Ovary (tissue), 7 donors: ENCODE measurements at regions not wholly inside any gene's neighbourhood (a gene's known extent, or its start where the extent isn't known, plus 50 kb on each side); places are given as distances from the start of the nearest gene placed in this dataset.

Source experiments
- DNase-seq, 5 donors: peaks; one replicate each; pipeline ENCODE4 v3.0.0-alpha.2; 2019 to 2020
- H3K27ac ChIP-seq, 2 donors: fragments of 200-600 bp; one replicate each; pipeline versions ENCODE4 v1.5.1 to v1.8.0; 2019 to 2022
- H3K27me3 ChIP-seq: fragments of 200-600 bp; one replicate; pipeline ENCODE4 v1.8.0; 2022
- H3K36me3 ChIP-seq: fragments of 200-600 bp; sonication (generic); one replicate; pipeline ENCODE4 v1.5.1; 2019
- H3K4me1 ChIP-seq: one replicate; pipeline ENCODE4 v1.8.1; 2013; ENCODE audit warnings: mild to moderate bottlenecking, moderate library complexity; ENCODE audit not compliant: insufficient read depth
- H3K4me3 ChIP-seq: fragments of 200-600 bp; sonication (generic); one replicate; pipeline ENCODE4 v1.5.1; 2017
- H3K9me3 ChIP-seq, 2 donors: fragments of 200-600 bp in 1 of 2; sonication (generic) in 1 of 2; one replicate each; pipeline versions ENCODE4 v1.5.1 to v1.8.1; 2013 to 2019; ENCODE audit warnings: mild to moderate bottlenecking in 1 of 2, moderate library complexity in 1 of 2
- EP300 ChIP-seq: sonication (generic); formaldehyde crosslinking; IDR thresholded peaks from one replicate; pipeline ENCODE4 v1.6.1; 2017; ENCODE audit warnings: antibody characterized with exemption
- POLR2A ChIP-seq: fragments of 450-650 bp; IDR thresholded peaks from one replicate; pipeline ENCODE4 v1.6.1; 2017; ENCODE audit warnings: antibody characterized with exemption, mild to moderate bottlenecking, moderate library complexity
- WGBS, 3 donors: extraction: QIAGEN DNeasy Blood & Tissue Kit in 1 of 3; methylation state at CpG; one replicate each; pipeline versions ENCODE4 v1.1.5 to v1.1.7; 2013 to 2017; 5-methylcytosine and 5-hydroxymethylcytosine counted together
- intact Hi-C, 4 donors: fragments of 100-400 bp; cut with DNase I; formaldehyde crosslinking; loops; one replicate each; pipeline versions ENCODE4 v1.11.0 to v1.15.1; 2022 to 2023
- TF ChIP-seq, protein P1 (sequence below), 3 donors: fragments of 450-650 bp in 2 of 3; fragments of 200-600 bp in 1 of 3; IDR thresholded peaks; one replicate each; pipeline versions ENCODE4 v1.5.1 to v1.8.0; 2016 to 2022; ENCODE audit warnings: antibody characterized with exemption in 3 of 3, mild to moderate bottlenecking in 1 of 3
- donor health status: DM: no; HTN: no; CAD: no; lungs with moderate emphysema.
- donor health status: DM: no; HTN: no; CAD: no.
- donor health status: Bipolar disorder and iron deficiency.
- donor health status: DM: no; HTN: no; CAD: no.
- donor health status: DM: yes; HTN: yes; CAD: no.

DNA sequence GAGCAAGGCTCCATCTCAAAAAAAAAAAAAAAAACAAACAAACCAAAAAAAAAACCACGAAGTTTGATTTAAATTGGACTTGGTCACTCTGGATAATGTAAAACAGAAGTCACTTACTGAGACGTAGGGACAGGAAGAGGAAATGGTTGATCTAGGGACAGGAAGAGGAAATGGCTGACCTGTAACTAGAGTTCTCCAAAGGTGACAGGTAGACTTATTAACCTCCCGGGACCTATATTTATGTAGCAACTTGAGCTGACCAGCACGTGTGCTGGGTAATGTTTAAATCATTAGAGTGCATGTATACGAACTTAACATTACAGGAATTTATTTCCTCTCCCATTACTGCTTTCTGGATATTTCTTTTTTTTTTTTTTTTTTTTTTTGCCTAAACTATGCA lies 81.5 kb upstream of the DHX40 start:
- Histone ChIP-seq H3K4me3 (no peak overlapping the region), H3K36me3 (no peaks in the 10 kb centered on the region), H3K27me3 (no peaks in the 10 kb centered on the region), H3K9me3 (no peaks in the 10 kb centered on the region), H3K4me1 (no peaks in the 10 kb centered on the region), H3K27ac (no peak overlapping the region)
- intact Hi-C loops: no loop called here
- TF ChIP-seq EP300 (no peak), POLR2A (no peak)
- TF ChIP-seq, protein P1, sequence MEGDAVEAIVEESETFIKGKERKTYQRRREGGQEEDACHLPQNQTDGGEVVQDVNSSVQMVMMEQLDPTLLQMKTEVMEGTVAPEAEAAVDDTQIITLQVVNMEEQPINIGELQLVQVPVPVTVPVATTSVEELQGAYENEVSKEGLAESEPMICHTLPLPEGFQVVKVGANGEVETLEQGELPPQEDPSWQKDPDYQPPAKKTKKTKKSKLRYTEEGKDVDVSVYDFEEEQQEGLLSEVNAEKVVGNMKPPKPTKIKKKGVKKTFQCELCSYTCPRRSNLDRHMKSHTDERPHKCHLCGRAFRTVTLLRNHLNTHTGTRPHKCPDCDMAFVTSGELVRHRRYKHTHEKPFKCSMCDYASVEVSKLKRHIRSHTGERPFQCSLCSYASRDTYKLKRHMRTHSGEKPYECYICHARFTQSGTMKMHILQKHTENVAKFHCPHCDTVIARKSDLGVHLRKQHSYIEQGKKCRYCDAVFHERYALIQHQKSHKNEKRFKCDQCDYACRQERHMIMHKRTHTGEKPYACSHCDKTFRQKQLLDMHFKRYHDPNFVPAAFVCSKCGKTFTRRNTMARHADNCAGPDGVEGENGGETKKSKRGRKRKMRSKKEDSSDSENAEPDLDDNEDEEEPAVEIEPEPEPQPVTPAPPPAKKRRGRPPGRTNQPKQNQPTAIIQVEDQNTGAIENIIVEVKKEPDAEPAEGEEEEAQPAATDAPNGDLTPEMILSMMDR (IDR thresholded peaks at IDR 0.05): no peak
- DNase-seq: no peak
- 56 to 70% (median 67%) methylated on average over 5 of the region's 5 CpGs for WGBS, 3 donors

DNA sequence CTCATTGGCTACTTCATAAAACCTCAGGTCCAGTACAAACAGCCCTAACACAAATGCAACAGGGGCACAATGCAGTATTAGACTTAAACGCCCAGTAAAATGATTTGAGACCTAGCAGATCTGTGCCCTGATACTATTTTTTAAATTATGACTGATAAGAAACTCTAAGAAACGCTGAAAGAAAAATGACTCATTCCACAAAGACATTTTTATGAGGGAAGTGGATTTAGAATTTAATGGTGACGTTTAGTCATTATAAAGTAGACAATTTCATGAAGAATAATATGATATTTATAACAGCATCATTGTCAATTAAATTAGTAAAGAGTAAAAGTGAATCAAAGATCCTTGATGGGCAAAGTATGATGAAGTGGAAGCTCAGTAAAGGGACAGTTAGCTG lies 80.4 kb upstream of the DHX40 start:
- H3K27me3 ChIP-seq: no peaks in the 10 kb centered on the region
- no peak overlapping the region for H3K27ac ChIP-seq
- WGBS, 3 donors: 55 to 65% (median 61%) methylated on average over 3 of the region's 3 CpGs
- DNase-seq: no peak
- H3K4me3 ChIP-seq: no peak overlapping the region
- no peaks in the 10 kb centered on the region for H3K36me3 ChIP-seq
- no peaks in the 10 kb centered on the region for H3K9me3 ChIP-seq
- TF ChIP-seq EP300: no peak
- TF ChIP-seq, protein P1 (IDR thresholded peaks at IDR 0.05): no peak
- no peaks in the 10 kb centered on the region for H3K4me1 ChIP-seq
- intact Hi-C loops: no loop called here

DNA sequence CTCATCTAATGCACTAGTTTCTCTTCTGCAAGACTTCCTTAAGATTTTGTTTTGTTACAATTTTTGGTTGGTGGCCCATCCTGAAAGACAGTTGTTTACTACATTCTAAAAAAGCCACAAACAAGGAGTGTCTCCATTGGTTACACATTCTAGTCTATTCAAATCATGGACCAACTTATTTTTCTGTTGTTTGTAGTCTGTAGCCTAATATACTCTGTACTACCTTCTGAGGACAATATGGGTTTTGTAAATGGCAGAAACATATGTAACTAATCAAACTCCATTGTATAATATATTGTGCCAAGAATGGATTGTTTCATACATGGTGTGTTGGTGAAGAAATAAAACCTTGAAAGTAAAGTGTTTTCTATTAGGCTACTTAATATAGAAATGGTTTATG lies 79.5 kb upstream of the DHX40 start:
- Histone ChIP-seq H3K27ac (no peak overlapping the region), H3K4me1 (no peaks in the 10 kb centered on the region), H3K9me3 (no peaks in the 10 kb centered on the region), H3K36me3 (no peaks in the 10 kb centered on the region), H3K4me3 (no peak overlapping the region), H3K27me3 (no peaks in the 10 kb centered on the region)
- intact Hi-C loops: no loop called here
- DNase-seq: no peak
- TF ChIP-seq EP300 (no peak), POLR2A (no peak)
- TF ChIP-seq, protein P1 (IDR thresholded peaks at IDR 0.05): no peak

DNA sequence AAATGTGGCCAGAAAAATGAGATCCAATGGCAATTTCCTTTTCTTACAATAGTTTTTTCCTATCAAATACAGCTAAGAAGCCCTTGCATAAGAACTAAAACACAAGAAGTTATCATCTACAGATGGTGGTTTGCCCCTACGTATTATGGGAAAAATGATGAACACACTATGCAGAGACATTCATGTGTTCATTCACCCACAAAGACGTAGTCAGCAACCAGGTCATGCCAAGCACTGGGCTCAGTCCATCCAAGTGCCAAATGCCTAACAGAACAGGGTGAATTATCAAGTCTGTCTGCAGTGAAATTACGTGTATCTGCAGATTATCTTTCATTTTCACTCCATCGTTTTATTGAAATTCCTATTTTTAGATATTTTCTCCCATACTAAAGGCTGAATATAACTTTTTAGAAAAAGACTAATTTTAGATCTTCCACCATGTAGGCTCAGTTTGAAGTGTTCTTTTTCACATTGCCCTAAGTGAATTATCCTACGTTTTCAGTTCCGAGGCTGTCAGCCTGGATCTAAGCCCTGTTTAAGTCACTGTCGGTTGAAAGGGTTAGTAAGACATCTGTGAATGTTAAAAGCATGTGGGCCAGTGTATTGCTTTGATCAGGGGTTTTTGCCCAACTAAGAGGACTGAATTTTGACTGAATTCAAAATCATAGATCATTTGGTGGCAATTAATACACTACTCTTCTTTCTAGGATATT lies 78.1 kb upstream of the DHX40 start:
- WGBS, 3 donors: 55 to 73% (median 59%) methylated on average over 7 of the region's 7 CpGs
- no peak overlapping the region for H3K27ac ChIP-seq
- H3K4me1 ChIP-seq: no peaks in the 10 kb centered on the region
- no peak for DNase-seq
- no peaks in the 10 kb centered on the region for H3K27me3 ChIP-seq
- no peaks in the 10 kb centered on the region for H3K9me3 ChIP-seq
- no peak overlapping the region for H3K4me3 ChIP-seq
- no peaks in the 10 kb centered on the region for H3K36me3 ChIP-seq
- TF ChIP-seq POLR2A (no peak), EP300 (no peak)
- TF ChIP-seq, protein P1 (IDR thresholded peaks at IDR 0.05): no peak
- intact Hi-C loops: no loop called here
